ENCODE measurements at regions not wholly inside any gene's neighbourhood (a gene's known extent, or its start where the extent isn't known, plus 50 kb on each side); places are given as distances from the start of the nearest gene placed in this dataset.

- TF ChIP-seq EZH2 (IDR thresholded peaks at IDR 0.05) (no peak), POLR2AphosphoS5 (IDR thresholded peaks at IDR 0.05; ENCODE audit: borderline replicate concordance, low read depth, low read length) (no peak)
Measured at GRCh38 chr13:89281331-89281730, 1610.2 kb downstream of the SLITRK5 start.
